ENCODE measurements at regions not wholly inside any gene's neighbourhood (a gene's known extent, or its start where the extent isn't known, plus 50 kb on each side); places are given as distances from the start of the nearest gene placed in this dataset.

GRCh38 chr1:9478021-9478420 is 61.2 kb upstream of the SLC25A33 start:
- TF ChIP-seq CTCF (optimal IDR thresholded peaks at IDR 0.05 in 1 of 3, IDR thresholded peaks at IDR 0.05 in 1 of 3, conservative IDR thresholded peaks at IDR 0.05 in 1 of 3; ENCODE audit: extremely low read depth in 1 of 3, insufficient read depth in 2 of 3, low read length in 3 of 3): no peak
- TF ChIP-seq EZH2 (IDR thresholded peaks at IDR 0.05; ENCODE audit: low read length): no peak

Measured in keratinocyte (primary cell).